ENCODE measurements at regions not wholly inside any gene's neighbourhood (a gene's known extent, or its start where the extent isn't known, plus 50 kb on each side); places are given as distances from the start of the nearest gene placed in this dataset.

DNA sequence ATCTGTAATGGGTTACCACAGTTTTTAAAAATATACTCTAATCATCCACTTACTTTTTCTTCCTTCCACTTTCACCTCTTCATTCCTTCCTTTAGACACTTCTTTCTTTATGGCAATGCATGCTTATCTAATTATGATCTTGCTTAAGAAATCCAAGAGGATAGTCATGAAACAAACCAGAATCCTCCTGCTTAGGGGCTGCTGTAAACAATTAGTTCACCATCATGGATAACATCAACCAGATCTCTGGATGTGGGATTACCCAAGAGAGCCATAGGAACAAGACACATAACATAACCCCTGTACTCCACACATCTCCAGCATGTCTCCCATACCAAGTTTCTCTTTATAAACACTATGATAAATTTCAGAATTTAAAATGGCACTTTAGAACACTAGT is 713.4 kb upstream of the PTPRD start:
- TF ChIP-seq, protein P1, sequence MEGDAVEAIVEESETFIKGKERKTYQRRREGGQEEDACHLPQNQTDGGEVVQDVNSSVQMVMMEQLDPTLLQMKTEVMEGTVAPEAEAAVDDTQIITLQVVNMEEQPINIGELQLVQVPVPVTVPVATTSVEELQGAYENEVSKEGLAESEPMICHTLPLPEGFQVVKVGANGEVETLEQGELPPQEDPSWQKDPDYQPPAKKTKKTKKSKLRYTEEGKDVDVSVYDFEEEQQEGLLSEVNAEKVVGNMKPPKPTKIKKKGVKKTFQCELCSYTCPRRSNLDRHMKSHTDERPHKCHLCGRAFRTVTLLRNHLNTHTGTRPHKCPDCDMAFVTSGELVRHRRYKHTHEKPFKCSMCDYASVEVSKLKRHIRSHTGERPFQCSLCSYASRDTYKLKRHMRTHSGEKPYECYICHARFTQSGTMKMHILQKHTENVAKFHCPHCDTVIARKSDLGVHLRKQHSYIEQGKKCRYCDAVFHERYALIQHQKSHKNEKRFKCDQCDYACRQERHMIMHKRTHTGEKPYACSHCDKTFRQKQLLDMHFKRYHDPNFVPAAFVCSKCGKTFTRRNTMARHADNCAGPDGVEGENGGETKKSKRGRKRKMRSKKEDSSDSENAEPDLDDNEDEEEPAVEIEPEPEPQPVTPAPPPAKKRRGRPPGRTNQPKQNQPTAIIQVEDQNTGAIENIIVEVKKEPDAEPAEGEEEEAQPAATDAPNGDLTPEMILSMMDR (IDR thresholded peaks at IDR 0.05; ENCODE audit: low read depth, low read length, missing control alignments): no peak
- H3K4me3 ChIP-seq (replicated peaks; ENCODE audit: low read depth, low read length): no peak overlapping the region
- no peak for DNase-seq (ENCODE audit: extremely low read depth, low read depth)

DNA sequence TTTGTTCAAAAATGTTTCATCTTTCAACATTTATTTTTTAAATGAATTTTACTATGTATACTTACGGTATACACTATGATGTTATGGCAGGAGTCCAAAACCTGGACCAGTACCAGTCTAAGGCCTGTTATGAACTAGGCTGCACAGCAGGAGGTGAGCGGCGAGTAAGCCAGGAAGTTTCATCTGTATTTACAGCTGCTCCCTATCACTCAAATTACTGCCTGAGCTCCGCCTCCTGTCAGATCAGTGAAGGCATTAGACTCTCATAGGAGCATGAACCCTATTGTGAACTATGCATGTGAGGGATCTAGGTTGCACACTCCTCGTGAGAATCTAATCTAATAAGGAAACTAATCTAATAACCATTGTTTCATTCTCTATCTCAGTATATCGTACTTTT is 715.5 kb upstream of the PTPRD start:
- H3K4me3 ChIP-seq (replicated peaks; ENCODE audit: low read depth, low read length): no peak overlapping the region
- TF ChIP-seq, protein P1 (IDR thresholded peaks at IDR 0.05; ENCODE audit: low read depth, low read length, missing control alignments): no peak
- no peak for DNase-seq (ENCODE audit: extremely low read depth, low read depth)

DNA sequence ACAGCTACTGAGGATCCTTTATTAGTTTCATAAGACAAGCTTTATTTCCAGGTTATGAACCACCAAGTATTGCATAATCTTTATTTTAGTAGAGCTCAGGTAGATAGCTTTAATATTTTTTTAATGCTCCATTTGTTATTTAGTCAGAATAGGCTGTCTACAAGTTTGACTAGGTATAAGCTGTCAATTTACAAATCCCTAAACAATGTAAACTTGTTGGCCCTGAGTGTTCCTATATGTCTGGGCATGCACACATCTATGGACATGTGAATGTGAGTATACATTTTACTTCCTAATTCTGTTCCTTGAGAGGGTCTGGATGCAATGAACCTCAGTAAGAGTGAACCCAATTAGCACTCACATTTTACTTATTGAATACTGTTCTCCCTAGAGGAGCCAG is 722.2 kb upstream of the PTPRD start:
- H3K4me3 ChIP-seq (replicated peaks; ENCODE audit: low read depth, low read length): no peak overlapping the region
- TF ChIP-seq, protein P1 (IDR thresholded peaks at IDR 0.05; ENCODE audit: low read depth, low read length, missing control alignments): no peak
- no peak for DNase-seq (ENCODE audit: extremely low read depth, low read depth)

DNA sequence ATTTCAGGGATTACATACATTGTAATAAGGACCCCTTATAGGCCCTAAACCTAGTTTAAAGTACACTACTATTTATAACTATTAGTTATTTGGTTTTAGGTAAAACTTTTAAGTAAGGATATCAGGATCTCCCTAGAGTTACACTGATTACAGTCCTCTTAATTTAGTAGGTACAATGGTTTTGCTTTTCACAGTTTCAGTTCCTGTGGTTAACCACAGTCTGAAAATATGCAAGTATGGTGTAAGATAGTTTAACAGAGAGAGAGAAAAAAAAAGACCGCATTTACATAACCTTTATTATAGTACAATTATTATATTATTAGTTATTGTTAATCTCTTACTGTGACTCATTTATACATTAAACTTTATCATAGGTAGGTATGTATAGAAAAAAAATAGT is 725.3 kb upstream of the PTPRD start:
- no peak for DNase-seq (ENCODE audit: extremely low read depth, low read depth)
- H3K4me3 ChIP-seq (replicated peaks; ENCODE audit: low read depth, low read length): no peak overlapping the region
- TF ChIP-seq, protein P1 (IDR thresholded peaks at IDR 0.05; ENCODE audit: low read depth, low read length, missing control alignments): no peak

DNA sequence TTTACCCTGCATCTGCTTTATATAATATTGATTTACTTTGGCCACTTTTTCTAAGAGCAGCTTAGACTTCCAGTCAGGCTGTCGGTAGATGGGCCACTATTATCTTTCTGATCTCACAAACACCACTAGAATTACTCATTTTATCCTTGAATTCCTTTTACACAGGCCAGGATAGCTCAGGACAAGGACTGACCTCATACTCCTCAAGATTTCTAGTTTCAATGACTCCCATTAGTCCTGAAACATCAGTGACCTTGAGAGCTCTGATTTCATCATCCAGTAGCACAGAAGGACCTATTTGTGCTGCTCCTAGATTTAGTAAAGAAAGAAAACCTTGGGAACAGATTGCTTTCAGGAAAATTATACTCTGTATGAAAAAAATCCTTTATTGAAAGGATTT is 727.9 kb upstream of the PTPRD start:
- no peak for DNase-seq (ENCODE audit: extremely low read depth, low read depth)
- TF ChIP-seq, protein P1 (IDR thresholded peaks at IDR 0.05; ENCODE audit: low read depth, low read length, missing control alignments): no peak
- H3K4me3 ChIP-seq (replicated peaks; ENCODE audit: low read depth, low read length): no peak overlapping the region

DNA sequence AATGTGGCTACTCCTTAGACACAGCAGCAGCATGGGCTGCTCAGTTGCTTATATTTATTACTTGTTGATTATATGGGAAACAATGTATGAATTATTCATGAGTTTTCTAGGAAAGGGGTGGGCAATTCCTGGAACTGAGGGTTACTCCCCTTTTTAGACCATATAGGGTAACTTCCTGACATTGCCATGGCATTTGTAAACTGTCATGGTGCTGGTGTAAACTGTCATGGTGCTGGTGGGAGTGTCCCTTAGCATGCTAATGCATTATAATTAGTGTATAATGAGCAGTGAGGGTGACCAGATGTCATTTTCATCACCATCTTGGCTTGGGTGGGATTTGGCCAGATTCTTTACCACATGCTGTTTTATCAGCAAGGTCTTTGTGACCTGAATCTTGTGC is 734.6 kb upstream of the PTPRD start:
- DNase-seq (ENCODE audit: extremely low read depth, low read depth): no peak
- TF ChIP-seq, protein P1 (IDR thresholded peaks at IDR 0.05; ENCODE audit: low read depth, low read length, missing control alignments): no peak
- H3K4me3 ChIP-seq (replicated peaks; ENCODE audit: low read depth, low read length): no peak overlapping the region

DNA sequence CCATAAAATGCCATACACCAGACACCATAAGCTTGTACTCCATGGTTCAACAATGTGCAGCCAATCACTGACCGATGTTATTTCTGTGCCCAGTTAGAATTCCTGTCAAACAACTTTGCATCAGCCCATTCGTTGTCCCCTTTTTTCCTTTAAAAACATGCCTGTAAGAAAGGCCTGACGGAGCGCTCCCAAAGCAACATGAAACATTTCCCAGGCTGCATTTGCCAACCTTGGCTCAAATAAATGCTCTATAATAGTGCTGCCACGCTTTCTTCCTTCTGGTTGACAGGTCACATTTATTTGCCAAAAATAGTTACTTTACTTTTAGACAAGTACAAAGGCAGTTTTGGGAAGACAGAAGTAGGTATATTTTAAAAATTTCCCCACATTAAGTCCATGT is 735.6 kb upstream of the PTPRD start:
- no peak for DNase-seq (ENCODE audit: extremely low read depth, low read depth)
- H3K4me3 ChIP-seq (replicated peaks; ENCODE audit: low read depth, low read length): no peak overlapping the region
- TF ChIP-seq, protein P1 (IDR thresholded peaks at IDR 0.05; ENCODE audit: low read depth, low read length, missing control alignments): no peak

All from HFF-Myc (cell line).